HG02852 (cell line): ENCODE measurements at regions not wholly inside any gene's neighbourhood (a gene's known extent, or its start where the extent isn't known, plus 50 kb on each side); places are given as distances from the start of the nearest gene placed in this dataset.
"Not testable (repeated sequence)": the region's sequence is repeated elsewhere in the genome, so short reads cannot be mapped to it uniquely, and the experiment has no call there.

ENCODE experiments used
- ATAC-seq: cut with Tn5 transposase; IDR thresholded peaks from one replicate; pipeline ENCODE4 v1.9.1; 2021; ENCODE audit warnings: mild to moderate bottlenecking, moderate library complexity; ENCODE audit not compliant: unreplicated experiment

DNA sequence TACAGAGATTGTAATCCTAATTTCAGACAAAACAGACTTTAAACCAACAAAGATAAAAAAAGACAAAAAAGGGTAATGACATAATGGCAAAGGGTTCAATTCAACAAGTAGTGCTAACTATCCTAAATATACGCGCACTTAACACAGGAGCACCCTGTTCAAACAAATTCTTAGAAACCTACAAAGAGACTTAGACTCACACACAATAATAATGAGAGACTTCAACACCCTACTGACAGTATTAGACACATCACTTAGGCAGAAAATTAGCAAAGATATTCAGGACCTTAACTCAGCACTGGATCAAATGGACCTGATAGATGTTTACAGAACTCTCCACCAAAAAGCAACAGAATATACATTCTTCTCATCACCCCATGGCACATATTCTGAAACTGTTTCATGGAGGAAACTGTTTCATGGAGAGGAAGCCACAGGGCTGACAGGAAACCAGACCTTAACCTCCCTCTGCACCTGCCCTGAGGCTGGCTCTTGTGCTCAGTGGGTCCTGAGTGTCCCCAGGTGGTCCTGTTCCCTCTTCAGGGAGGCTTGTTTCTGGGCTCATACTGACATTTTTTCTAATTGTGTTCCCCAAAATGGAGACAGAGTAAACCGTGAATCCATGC, 54.7 kb downstream of the OR4M2 start:
- not testable (repeated sequence) for ATAC-seq

- not testable (repeated sequence) for ATAC-seq
These were observed 57.2 kb downstream of the OR4M2 start for GRCh38 chr15:22137572-22137971.

- ATAC-seq = not testable (repeated sequence)
These were observed 60.8 kb downstream of the OR4M2 start for GRCh38 chr15:22141106-22141505.

- ATAC-seq = peak; percentile 95
These were observed 67.8 kb downstream of the OR4M2 start for GRCh38 chr15:22148109-22148508.

GRCh38 chr15:22158243-22158642, 77.9 kb downstream of the OR4M2 start:
- peak; percentile 23 for ATAC-seq

- ATAC-seq = peak; percentile 25
These were observed 80.0 kb downstream of the OR4M2 start for GRCh38 chr15:22160283-22160682.

DNA sequence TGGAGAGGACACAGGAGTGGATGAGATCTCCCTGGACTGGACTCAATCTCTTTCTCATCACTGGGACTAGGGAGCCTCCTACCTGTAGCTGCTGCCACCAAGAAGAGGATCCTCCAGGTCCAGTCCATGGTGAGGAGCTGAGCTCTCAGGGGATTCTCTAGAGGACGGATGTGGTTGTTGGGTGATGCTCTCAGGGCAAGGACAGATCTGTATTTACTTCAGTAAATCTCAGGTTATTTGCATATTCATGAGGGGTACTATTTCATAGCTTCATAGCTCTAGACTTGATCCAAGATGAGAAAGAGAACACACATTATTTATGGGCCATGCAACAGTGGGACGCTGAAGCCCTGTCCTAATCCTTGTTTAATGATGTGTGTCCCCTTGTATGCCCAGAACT, 80.4 kb downstream of the OR4M2 start:
- peak; percentile 75 for ATAC-seq

DNA sequence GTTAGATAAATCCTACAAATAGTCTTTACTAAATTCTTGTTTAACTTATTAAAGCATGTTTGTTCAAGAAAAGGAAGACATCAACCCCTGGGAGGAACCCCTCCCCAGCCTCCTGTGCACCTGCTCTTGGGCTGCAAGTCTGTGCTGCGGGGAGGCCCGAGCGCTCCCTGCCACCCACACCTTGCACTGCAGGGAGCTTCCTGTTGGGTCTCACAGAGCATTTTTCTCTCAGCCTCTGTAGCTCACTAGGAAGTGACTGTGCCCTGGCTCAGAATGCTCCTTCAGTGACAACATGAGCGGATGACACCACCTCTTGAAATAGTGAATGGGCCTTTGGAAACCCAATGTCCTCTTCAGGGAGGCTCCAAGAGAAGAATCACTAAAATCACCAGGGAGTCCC, 81.1 kb downstream of the OR4M2 start:
- ATAC-seq = peak; percentile 67

DNA sequence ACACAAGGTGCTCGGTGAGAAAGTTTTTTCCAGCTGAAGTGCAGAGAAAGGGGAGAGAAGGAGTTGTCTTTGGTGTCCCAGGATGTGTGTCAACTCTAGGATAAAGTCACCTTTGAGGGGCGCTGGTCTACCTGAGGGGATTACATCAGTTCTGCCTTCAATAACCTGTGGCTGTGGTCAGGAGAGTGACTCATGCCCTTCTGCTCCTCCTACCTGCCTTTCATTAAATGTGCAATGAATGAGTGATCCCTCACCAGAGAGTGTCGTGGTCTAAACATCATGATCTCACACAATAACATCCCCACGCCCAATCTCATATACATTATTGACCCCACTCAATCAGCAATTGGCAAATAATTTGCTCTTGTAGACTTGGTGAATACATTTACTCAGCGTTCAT, 83.4 kb downstream of the OR4M2 start:
- not testable (repeated sequence) for ATAC-seq

DNA sequence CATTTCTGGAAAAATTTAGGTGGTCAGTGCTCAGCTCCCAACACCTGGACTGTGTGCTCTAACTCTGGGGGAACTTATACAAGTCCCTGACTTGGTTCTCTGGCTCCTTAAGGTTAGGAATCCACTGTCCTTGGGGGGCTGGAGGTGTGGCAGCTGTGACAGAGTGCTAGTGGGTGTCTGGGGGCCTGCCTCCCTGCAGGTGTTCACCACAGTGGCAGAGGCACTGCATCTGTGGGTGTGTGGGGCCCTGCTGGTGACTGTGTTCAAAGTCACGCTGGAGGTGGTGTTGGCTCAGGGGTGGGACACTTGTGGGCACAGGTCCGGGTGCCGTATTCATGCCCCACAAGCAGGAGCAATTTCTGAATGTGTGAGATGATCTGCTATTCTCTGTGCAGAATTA, 87.2 kb downstream of the OR4M2 start:
- not testable (repeated sequence) for ATAC-seq

GRCh38 chr15:22173029-22173998, 93.0 kb downstream of the OR4M2 start:
- ATAC-seq = peak; percentile 70

- ATAC-seq = peak; percentile 58
These were observed 93.8 kb downstream of the OR4M2 start for GRCh38 chr15:22174088-22174487.

DNA sequence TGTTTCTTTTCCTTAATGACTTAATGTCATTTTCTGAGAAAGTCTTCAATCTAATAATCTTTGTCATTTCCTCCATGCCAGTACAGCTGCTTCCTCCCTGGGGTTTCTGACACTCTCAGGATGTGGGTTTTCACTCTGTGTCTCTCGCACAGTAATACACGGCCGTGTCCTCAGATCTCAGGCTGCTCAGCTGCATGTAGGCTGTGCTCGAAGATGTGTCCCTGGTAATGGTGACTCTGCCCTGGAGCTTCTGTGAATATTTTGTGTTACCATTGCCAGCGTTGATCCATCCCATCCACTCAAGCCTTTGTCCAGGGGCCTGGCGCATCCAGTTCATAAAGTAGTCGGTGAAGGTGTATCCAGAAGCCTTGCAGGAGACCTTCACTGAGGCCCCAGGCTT, 97.6 kb downstream of the OR4M2 start:
- not testable (repeated sequence) for ATAC-seq

DNA sequence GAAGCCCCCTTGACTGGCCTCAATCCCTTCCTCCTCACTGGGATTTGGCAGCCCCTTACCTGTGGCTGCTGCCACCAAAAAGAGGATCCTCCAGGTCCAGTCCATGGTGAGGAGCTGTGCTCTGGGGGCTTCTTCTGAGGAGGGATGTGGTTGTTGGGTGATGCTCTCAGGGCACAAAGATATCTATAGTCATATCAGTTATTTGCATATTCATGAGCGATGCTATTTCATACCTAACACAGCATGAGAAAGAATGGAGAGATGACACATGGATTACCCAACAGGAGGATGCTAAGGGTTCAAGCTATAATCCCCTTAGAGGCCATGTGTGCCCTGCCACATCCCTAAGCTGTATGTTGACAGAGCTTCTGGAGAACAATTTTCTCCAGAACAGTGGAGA, 98.1 kb downstream of the OR4M2 start:
- ATAC-seq = not testable (repeated sequence)

DNA sequence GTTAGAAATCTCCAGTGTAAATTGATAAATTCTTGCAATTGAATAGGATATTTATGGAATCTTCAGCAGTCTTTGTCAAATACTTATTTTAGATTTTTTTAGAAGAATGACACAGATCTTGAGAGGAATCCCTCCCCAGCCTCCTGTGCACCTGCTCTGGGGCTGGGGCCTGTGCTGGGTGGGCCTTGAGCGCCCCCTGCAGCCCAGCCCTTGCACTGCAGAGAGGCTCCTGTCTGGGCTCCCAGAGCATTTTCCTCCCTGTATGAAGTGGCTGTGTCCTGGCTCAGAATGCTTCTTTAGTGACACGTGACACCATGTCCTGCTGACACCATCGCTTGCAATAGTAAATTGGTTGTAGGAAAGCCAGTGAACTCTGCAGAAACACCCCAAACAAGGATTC, 98.7 kb downstream of the OR4M2 start:
- not testable (repeated sequence) for ATAC-seq

- not testable (repeated sequence) for ATAC-seq
These were observed 100.3 kb downstream of the OR4M2 start for GRCh38 chr15:22180611-22181010.

GRCh38 chr15:22184678-22185077, 104.4 kb downstream of the OR4M2 start:
- peak; percentile 66 for ATAC-seq

- not testable (repeated sequence) for ATAC-seq
These were observed 106.7 kb downstream of the OR4M2 start for GRCh38 chr15:22186846-22187532.

DNA sequence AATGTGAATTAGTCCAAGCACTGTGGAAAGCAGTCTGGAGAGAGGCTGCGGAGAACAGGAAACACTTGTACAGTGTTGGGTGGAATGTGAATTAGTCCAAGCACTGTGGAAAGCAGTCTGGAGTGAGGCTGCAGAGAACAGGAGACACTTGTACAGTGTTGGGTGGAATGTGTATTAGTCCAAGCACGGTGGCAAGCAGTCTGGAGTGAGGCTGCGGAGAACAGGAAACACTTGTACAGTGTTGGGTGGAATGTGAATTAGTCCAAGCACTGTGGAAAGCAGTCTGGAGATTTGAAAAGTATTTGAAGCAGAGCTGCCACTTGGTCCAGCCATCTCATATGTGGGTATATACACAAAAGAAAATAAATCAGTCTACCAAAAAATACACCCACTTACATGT, 111.5 kb downstream of the OR4M2 start:
- not testable (repeated sequence) for ATAC-seq

GRCh38 chr15:22194739-22195617, 114.7 kb downstream of the OR4M2 start:
- not testable (repeated sequence) for ATAC-seq
